GM12878 (cell line): ENCODE measurements at regions not wholly inside any gene's neighbourhood (a gene's known extent, or its start where the extent isn't known, plus 50 kb on each side); places are given as distances from the start of the nearest gene placed in this dataset.

Experiments
- CHD1 ChIP-seq: IDR thresholded peaks from 2 replicates; pipeline ENCODE4 v1.6.1; 2012; ENCODE audit warnings: low read depth, low read length, improper control_type of control experiment
- REST ChIP-seq: IDR thresholded peaks from 2 replicates; pipeline ENCODE4 v1.6.1; 2012; ENCODE audit warnings: mild to moderate bottlenecking, low read depth, low read length
- ZBTB33 ChIP-seq: fragments of 450-650 bp; IDR thresholded peaks from 2 replicates; pipeline ENCODE4 v1.6.1; 2017; ENCODE audit warnings: mild to moderate bottlenecking
- ZNF592 ChIP-seq: fragments of 450-650 bp; IDR thresholded peaks from 2 replicates; pipeline ENCODE4 v1.6.1; 2017; ENCODE audit warnings: mild to moderate bottlenecking, moderate library complexity

- TF ChIP-seq ZNF592 = no peak
- no peak for TF ChIP-seq ZBTB33
- TF ChIP-seq REST = no peak
- TF ChIP-seq CHD1 = no peak
- TF ChIP-seq, all 136 proteins: peak for 0
Measured at GRCh38 chr4:141802333-141802732, 165.9 kb downstream of the IL15 start (continued).
